ENCODE measurements at regions not wholly inside any gene's neighbourhood (a gene's known extent, or its start where the extent isn't known, plus 50 kb on each side); places are given as distances from the start of the nearest gene placed in this dataset.

GRCh38 chr3:184472723-184473428 is 88.7 kb upstream of the EPHB3 start:
- peaks cover 26% of the 10 kb centered on the region for H3K4me1 Mint-ChIP-seq (ENCODE audit: unreplicated experiment)
- H3K4me3 Mint-ChIP-seq (ENCODE audit: unreplicated experiment) = peak overlapping the region; percentile 45
- peak; percentile 68 for DNase-seq (ENCODE audit: low spot score)
- no peaks in the 10 kb centered on the region for H3K9me3 Mint-ChIP-seq (ENCODE audit: unreplicated experiment)
- peaks cover 1% of the 10 kb centered on the region for H3K27me3 Mint-ChIP-seq (ENCODE audit: unreplicated experiment)
- TF ChIP-seq CTCF (IDR thresholded peaks at IDR 0.05; ENCODE audit: unreplicated experiment) = no peak
- H3K36me3 Mint-ChIP-seq (ENCODE audit: low read depth, unreplicated experiment) = no peaks in the 10 kb centered on the region
- H3K27ac Mint-ChIP-seq (ENCODE audit: unreplicated experiment) = peak overlapping the region; percentile 100

GRCh38 chr3:184474897-184475296 is 86.7 kb upstream of the EPHB3 start:
- no peak overlapping the region for H3K4me3 Mint-ChIP-seq (ENCODE audit: unreplicated experiment)
- no peaks in the 10 kb centered on the region for H3K36me3 Mint-ChIP-seq (ENCODE audit: low read depth, unreplicated experiment)
- no peak for DNase-seq (ENCODE audit: low spot score)
- H3K27ac Mint-ChIP-seq (ENCODE audit: unreplicated experiment) = peak overlapping the region; percentile 80
- peaks cover 31% of the 10 kb centered on the region for H3K4me1 Mint-ChIP-seq (ENCODE audit: unreplicated experiment)
- H3K9me3 Mint-ChIP-seq (ENCODE audit: unreplicated experiment) = no peaks in the 10 kb centered on the region
- H3K27me3 Mint-ChIP-seq (ENCODE audit: unreplicated experiment) = peaks cover 1% of the 10 kb centered on the region
- no peak for TF ChIP-seq CTCF (IDR thresholded peaks at IDR 0.05; ENCODE audit: unreplicated experiment)

GRCh38 chr3:184477940-184478339 is 83.6 kb upstream of the EPHB3 start:
- Mint-ChIP-seq H3K36me3 (ENCODE audit: low read depth, unreplicated experiment) (no peaks in the 10 kb centered on the region), H3K27me3 (ENCODE audit: unreplicated experiment) (no peaks in the 10 kb centered on the region), H3K9me3 (ENCODE audit: unreplicated experiment) (no peaks in the 10 kb centered on the region), H3K4me3 (ENCODE audit: unreplicated experiment) (no peak overlapping the region), H3K27ac (ENCODE audit: unreplicated experiment) (no peak overlapping the region), H3K4me1 (ENCODE audit: unreplicated experiment) (peaks cover 41% of the 10 kb centered on the region)
- DNase-seq (ENCODE audit: low spot score) = no peak
- TF ChIP-seq CTCF (IDR thresholded peaks at IDR 0.05; ENCODE audit: unreplicated experiment) = no peak

- no peak overlapping the region for H3K4me3 Mint-ChIP-seq (ENCODE audit: unreplicated experiment)
- H3K27ac Mint-ChIP-seq (ENCODE audit: unreplicated experiment) = no peak overlapping the region
- no peak for DNase-seq (ENCODE audit: low spot score)
- H3K9me3 Mint-ChIP-seq (ENCODE audit: unreplicated experiment) = no peaks in the 10 kb centered on the region
- H3K36me3 Mint-ChIP-seq (ENCODE audit: low read depth, unreplicated experiment) = no peaks in the 10 kb centered on the region
- no peaks in the 10 kb centered on the region for H3K27me3 Mint-ChIP-seq (ENCODE audit: unreplicated experiment)
- peaks cover 27% of the 10 kb centered on the region for H3K4me1 Mint-ChIP-seq (ENCODE audit: unreplicated experiment)
- no peak for TF ChIP-seq CTCF (IDR thresholded peaks at IDR 0.05; ENCODE audit: unreplicated experiment)
These were observed 82.0 kb upstream of the EPHB3 start for GRCh38 chr3:184479426-184480126.

- Mint-ChIP-seq H3K9me3 (ENCODE audit: unreplicated experiment) (no peaks in the 10 kb centered on the region), H3K27ac (ENCODE audit: unreplicated experiment) (no peak overlapping the region), H3K27me3 (ENCODE audit: unreplicated experiment) (no peaks in the 10 kb centered on the region), H3K36me3 (ENCODE audit: low read depth, unreplicated experiment) (no peaks in the 10 kb centered on the region), H3K4me1 (ENCODE audit: unreplicated experiment) (peaks cover 23% of the 10 kb centered on the region), H3K4me3 (ENCODE audit: unreplicated experiment) (no peak overlapping the region)
- no peak for DNase-seq (ENCODE audit: low spot score)
- no peak for TF ChIP-seq CTCF (IDR thresholded peaks at IDR 0.05; ENCODE audit: unreplicated experiment)
These were observed 80.8 kb upstream of the EPHB3 start for GRCh38 chr3:184480831-184481230.
